ENCODE measurements at regions not wholly inside any gene's neighbourhood (a gene's known extent, or its start where the extent isn't known, plus 50 kb on each side); places are given as distances from the start of the nearest gene placed in this dataset.

DNA sequence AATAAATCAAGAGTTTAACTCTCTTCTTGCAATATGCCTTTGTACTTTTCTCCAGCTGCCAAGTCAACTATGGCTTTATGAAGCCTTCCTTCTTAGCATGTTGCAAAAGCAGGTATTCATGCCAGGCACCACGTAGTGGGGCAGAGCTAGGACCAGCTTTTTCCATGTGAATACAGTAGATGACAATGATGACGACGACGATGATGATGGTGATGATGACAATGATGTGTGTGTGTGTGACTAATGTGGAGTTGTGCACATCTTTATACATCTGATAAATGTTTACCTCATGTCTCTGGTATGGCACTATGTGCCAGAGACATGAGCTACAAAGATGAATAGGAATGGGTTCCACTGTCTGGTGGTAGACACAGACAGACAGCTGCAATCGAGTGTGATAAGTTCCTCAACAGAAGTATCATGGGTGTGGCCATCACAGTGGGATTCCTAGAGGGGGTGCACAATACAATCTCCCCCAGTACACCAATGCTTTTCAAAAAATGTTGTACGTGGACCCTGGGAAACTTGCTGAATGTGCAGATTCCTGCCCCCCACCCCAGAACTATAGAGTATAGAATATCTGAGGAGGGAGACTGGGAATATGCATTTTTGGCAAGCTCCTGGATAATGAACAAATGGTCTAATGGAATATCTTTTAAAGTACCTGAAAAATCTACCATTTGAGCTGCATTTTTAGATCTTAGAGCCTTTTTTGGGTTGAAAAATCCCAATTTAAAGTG is 183.4 kb downstream of the ABCC12 start:
- H3K4me3 ChIP-seq: no peak overlapping the region
- no peak overlapping the region for H3K4me3 Mint-ChIP-seq
- DNase-seq (ENCODE audit: low spot score): no peak
- no peak overlapping the region for H3K27ac ChIP-seq
- peaks cover 8% of the 10 kb centered on the region for H3K27me3 Mint-ChIP-seq (ENCODE audit: insufficient read depth, low read depth)
- H3K4me1 Mint-ChIP-seq: peaks cover 8% of the 10 kb centered on the region
- H3K27ac Mint-ChIP-seq: no peak overlapping the region
- no peaks in the 10 kb centered on the region for H3K27me3 ChIP-seq
- H3K4me2 ChIP-seq: no peak overlapping the region
- no peak overlapping the region for H2AFZ ChIP-seq (replicated peaks)
- TF ChIP-seq EZH2phosphoT487 (IDR thresholded peaks at IDR 0.05): no peak
- no peaks in the 10 kb centered on the region for H3K36me3 Mint-ChIP-seq
- no peaks in the 10 kb centered on the region for H3K9me3 Mint-ChIP-seq
- no peaks in the 10 kb centered on the region for H3K79me2 ChIP-seq (ENCODE audit: low read depth)
- H3K4me1 ChIP-seq: peaks cover 3% of the 10 kb centered on the region
- no peak overlapping the region for H3K9ac ChIP-seq
- no peaks in the 10 kb centered on the region for H4K20me1 ChIP-seq (ENCODE audit: low read depth)
- no peaks in the 10 kb centered on the region for H3K9me3 ChIP-seq (ENCODE audit: low read depth)
- H3F3A ChIP-seq (ENCODE audit: low read depth): peaks cover 2% of the 10 kb centered on the region
- H3K36me3 ChIP-seq: no peaks in the 10 kb centered on the region

DNA sequence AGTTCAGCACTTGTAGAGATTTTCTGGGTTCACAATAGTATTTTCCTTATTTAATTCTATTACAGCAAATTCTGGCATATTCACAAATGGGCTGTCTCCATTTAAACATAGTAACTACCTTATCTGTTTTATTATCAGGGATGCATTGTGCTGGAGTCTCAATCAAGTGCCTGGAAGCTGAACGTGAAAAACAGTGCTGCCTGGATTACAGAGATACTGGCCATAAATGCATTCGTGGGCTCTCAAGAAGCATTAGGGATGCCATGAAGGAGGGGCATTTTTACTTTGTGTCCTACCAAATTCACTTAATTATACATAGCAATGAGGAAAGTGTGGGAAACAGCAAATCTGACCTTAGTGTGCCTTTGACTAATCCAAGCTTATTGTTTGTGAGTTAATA is 184.6 kb downstream of the ABCC12 start:
- H3K27me3 Mint-ChIP-seq (ENCODE audit: insufficient read depth, low read depth): peaks cover 8% of the 10 kb centered on the region
- no peaks in the 10 kb centered on the region for H3K79me2 ChIP-seq (ENCODE audit: low read depth)
- no peaks in the 10 kb centered on the region for H3K4me1 ChIP-seq
- no peak overlapping the region for H3K9ac ChIP-seq
- no peaks in the 10 kb centered on the region for H3K36me3 Mint-ChIP-seq
- no peak for DNase-seq (ENCODE audit: low spot score)
- TF ChIP-seq, protein P1, sequence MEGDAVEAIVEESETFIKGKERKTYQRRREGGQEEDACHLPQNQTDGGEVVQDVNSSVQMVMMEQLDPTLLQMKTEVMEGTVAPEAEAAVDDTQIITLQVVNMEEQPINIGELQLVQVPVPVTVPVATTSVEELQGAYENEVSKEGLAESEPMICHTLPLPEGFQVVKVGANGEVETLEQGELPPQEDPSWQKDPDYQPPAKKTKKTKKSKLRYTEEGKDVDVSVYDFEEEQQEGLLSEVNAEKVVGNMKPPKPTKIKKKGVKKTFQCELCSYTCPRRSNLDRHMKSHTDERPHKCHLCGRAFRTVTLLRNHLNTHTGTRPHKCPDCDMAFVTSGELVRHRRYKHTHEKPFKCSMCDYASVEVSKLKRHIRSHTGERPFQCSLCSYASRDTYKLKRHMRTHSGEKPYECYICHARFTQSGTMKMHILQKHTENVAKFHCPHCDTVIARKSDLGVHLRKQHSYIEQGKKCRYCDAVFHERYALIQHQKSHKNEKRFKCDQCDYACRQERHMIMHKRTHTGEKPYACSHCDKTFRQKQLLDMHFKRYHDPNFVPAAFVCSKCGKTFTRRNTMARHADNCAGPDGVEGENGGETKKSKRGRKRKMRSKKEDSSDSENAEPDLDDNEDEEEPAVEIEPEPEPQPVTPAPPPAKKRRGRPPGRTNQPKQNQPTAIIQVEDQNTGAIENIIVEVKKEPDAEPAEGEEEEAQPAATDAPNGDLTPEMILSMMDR (IDR thresholded peaks at IDR 0.05): no peak
- TF ChIP-seq EZH2phosphoT487 (IDR thresholded peaks at IDR 0.05) (no peak), EZH2 (IDR thresholded peaks at IDR 0.05) (no peak)
- no peaks in the 10 kb centered on the region for H4K20me1 ChIP-seq (ENCODE audit: low read depth)
- H3K4me1 Mint-ChIP-seq: peaks cover 6% of the 10 kb centered on the region
- no peak overlapping the region for H3K27ac ChIP-seq
- no peaks in the 10 kb centered on the region for H3K9me3 Mint-ChIP-seq
- no peak overlapping the region for H3K4me2 ChIP-seq
- H3F3A ChIP-seq (ENCODE audit: low read depth): no peaks in the 10 kb centered on the region
- H3K4me3 ChIP-seq: no peak overlapping the region
- no peak overlapping the region for H3K4me3 Mint-ChIP-seq
- no peaks in the 10 kb centered on the region for H3K27me3 ChIP-seq
- no peak overlapping the region for H2AFZ ChIP-seq (replicated peaks)
- no peaks in the 10 kb centered on the region for H3K36me3 ChIP-seq
- no peaks in the 10 kb centered on the region for H3K9me3 ChIP-seq (ENCODE audit: low read depth)
- no peak overlapping the region for H3K27ac Mint-ChIP-seq

DNA sequence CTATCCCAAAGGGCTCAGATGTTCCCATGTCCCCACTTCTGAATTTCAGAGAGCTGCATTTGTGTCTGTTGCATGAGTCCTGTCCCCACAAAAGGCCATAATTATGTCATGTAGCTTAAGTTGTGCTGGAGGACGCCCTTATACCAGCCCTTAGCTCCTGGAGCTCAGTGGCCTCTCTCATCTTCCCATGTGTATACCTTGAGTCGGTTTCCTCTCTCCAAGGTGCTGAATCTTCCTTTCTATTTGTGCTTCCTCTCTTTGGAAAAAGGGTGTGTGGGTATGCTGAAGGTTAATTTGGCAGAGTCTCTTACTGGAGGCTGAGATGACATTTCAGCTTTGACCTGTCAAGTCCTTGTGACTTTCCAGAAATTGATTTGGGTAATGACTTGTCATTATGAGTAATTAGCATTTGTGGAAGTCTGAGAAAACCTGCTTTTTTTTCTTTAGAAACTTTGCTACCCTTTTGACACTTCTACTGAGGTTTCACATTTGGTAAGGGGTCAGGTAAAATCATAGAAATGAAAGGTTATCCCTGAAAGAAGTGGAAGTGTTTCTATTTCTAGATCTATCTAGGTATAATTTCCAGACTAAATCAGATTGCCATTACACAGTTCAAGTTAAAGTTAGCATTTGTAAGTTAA is 185.4 kb downstream of the ABCC12 start:
- Histone ChIP-seq H3K79me2 (ENCODE audit: low read depth) (no peaks in the 10 kb centered on the region), H3K4me3 (no peak overlapping the region), H3K4me1 (peaks cover 7% of the 10 kb centered on the region), H3K27me3 (no peaks in the 10 kb centered on the region), H2AFZ (replicated peaks) (no peak overlapping the region), H3K27ac (no peak overlapping the region), H4K20me1 (ENCODE audit: low read depth) (no peaks in the 10 kb centered on the region), H3K9ac (no peak overlapping the region), H3K4me2 (no peak overlapping the region), H3K9me3 (ENCODE audit: low read depth) (no peaks in the 10 kb centered on the region), H3F3A (ENCODE audit: low read depth) (peaks cover 4% of the 10 kb centered on the region), H3K36me3 (no peaks in the 10 kb centered on the region)
- no peak for TF ChIP-seq EZH2phosphoT487 (IDR thresholded peaks at IDR 0.05)
- TF ChIP-seq, protein P1 (IDR thresholded peaks at IDR 0.05): no peak
- TF ChIP-seq EZH2 (IDR thresholded peaks at IDR 0.05): no peak
- H3K9me3 Mint-ChIP-seq: no peaks in the 10 kb centered on the region
- H3K36me3 Mint-ChIP-seq: no peaks in the 10 kb centered on the region
- peaks cover 14% of the 10 kb centered on the region for H3K4me1 Mint-ChIP-seq
- H3K4me3 Mint-ChIP-seq: no peak overlapping the region
- peak; percentile 88 for DNase-seq (ENCODE audit: low spot score)
- peaks cover 8% of the 10 kb centered on the region for H3K27me3 Mint-ChIP-seq (ENCODE audit: insufficient read depth, low read depth)
- H3K27ac Mint-ChIP-seq: no peak overlapping the region

DNA sequence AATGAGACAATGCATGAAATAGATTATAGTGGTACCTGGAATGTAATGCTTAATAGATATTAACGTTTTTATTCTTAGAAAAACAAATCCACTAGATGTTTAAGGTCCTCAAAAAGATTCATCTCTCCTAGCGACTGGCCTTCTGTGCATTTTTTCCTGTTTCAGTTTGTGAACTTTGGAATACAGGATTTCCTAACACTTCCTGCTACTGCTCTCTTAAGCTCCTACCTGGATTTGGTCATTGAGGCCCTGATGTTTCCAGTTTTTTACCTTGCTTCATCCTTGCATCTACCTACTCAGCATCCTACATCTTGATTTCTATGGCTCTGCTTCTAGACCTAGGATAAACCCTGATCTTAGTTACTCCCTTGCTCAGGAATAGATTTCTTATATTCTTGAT is 188.4 kb downstream of the ABCC12 start:
- H3K9ac ChIP-seq: no peak overlapping the region
- no peak for DNase-seq (ENCODE audit: low spot score)
- H3K27ac ChIP-seq: no peak overlapping the region
- H3K4me3 ChIP-seq: no peak overlapping the region
- no peak overlapping the region for H2AFZ ChIP-seq (replicated peaks)
- TF ChIP-seq EZH2phosphoT487 (IDR thresholded peaks at IDR 0.05) (no peak), EZH2 (IDR thresholded peaks at IDR 0.05) (no peak)
- TF ChIP-seq, protein P1 (IDR thresholded peaks at IDR 0.05): no peak
- Mint-ChIP-seq H3K9me3 (no peaks in the 10 kb centered on the region), H3K4me3 (no peak overlapping the region), H3K4me1 (peaks cover 25% of the 10 kb centered on the region), H3K27me3 (ENCODE audit: insufficient read depth, low read depth) (peaks cover 5% of the 10 kb centered on the region), H3K27ac (no peak overlapping the region), H3K36me3 (no peaks in the 10 kb centered on the region)
- no peaks in the 10 kb centered on the region for H4K20me1 ChIP-seq (ENCODE audit: low read depth)
- H3F3A ChIP-seq (ENCODE audit: low read depth): peaks cover 13% of the 10 kb centered on the region
- H3K9me3 ChIP-seq (ENCODE audit: low read depth): no peaks in the 10 kb centered on the region
- no peaks in the 10 kb centered on the region for H3K79me2 ChIP-seq (ENCODE audit: low read depth)
- H3K4me2 ChIP-seq: no peak overlapping the region
- no peaks in the 10 kb centered on the region for H3K27me3 ChIP-seq
- H3K36me3 ChIP-seq: no peaks in the 10 kb centered on the region
- peaks cover 15% of the 10 kb centered on the region for H3K4me1 ChIP-seq
